ENCODE measurements at regions not wholly inside any gene's neighbourhood (a gene's known extent, or its start where the extent isn't known, plus 50 kb on each side); places are given as distances from the start of the nearest gene placed in this dataset.

DNA sequence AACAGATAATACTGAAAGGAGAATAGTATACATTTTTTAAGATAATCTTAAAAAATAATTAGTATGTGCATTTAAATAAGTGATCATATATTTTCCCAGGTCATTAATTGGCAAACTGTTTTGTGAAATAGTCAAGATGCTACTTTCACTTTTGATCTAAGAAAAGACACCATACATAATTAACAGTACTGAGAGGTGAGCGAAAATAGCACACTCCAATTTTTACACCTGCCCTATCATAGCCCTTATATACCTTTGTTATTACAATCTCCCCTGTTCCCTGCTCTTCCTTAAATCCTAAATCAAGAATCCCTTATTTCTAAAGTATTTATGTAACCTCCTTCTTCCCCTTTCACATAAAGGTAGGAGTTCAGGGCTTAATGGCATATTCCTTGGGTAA lies 500.1 kb upstream of the LRATD1 start:
- TF ChIP-seq POLR2A (IDR thresholded peaks at IDR 0.05; ENCODE audit: low read length) (no peak), MAZ (IDR thresholded peaks at IDR 0.05; ENCODE audit: borderline replicate concordance, low read depth, low read length) (no peak)
- TF ChIP-seq, protein P1, sequence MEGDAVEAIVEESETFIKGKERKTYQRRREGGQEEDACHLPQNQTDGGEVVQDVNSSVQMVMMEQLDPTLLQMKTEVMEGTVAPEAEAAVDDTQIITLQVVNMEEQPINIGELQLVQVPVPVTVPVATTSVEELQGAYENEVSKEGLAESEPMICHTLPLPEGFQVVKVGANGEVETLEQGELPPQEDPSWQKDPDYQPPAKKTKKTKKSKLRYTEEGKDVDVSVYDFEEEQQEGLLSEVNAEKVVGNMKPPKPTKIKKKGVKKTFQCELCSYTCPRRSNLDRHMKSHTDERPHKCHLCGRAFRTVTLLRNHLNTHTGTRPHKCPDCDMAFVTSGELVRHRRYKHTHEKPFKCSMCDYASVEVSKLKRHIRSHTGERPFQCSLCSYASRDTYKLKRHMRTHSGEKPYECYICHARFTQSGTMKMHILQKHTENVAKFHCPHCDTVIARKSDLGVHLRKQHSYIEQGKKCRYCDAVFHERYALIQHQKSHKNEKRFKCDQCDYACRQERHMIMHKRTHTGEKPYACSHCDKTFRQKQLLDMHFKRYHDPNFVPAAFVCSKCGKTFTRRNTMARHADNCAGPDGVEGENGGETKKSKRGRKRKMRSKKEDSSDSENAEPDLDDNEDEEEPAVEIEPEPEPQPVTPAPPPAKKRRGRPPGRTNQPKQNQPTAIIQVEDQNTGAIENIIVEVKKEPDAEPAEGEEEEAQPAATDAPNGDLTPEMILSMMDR (IDR thresholded peaks at IDR 0.05): no peak

Measured in A549 (cell line).